IMR-90 (cell line): ENCODE measurements at regions not wholly inside any gene's neighbourhood (a gene's known extent, or its start where the extent isn't known, plus 50 kb on each side); places are given as distances from the start of the nearest gene placed in this dataset.

Experiments used
- ATAC-seq: fragments of 200-7000 bp; cut with Tn5 transposase; 2 replicates; pipeline ENCODE4 v1.9.1; 2020; ENCODE audit warnings: low read depth, mild to moderate bottlenecking, moderate library complexity
- BruUV-seq: library from RNA; stranded (reverse); fragments of 400-500 nt; replicated peaks from 2 replicates; lab custom pipeline; 2021; lab: Mats Ljungman, UMichigan
- CTCF ChIA-PET: fragments of 300-600 bp; formaldehyde crosslinking; extraction: SDS; loops from one replicate; lab custom pipeline; 2021; ENCODE audit warnings: antibody characterized with exemption; lab: Yijun Ruan, JAX
- POLR2A ChIA-PET: fragments of 300-600 bp; sonication (Branson Sonifier 250); formaldehyde crosslinking; loops from one replicate; lab custom pipeline; 2022; ENCODE audit warnings: antibody characterized with exemption; ENCODE audit not compliant: unreplicated experiment; lab: Charles Lee
- DNase-seq: peaks from one replicate; pipeline ENCODE4 v3.0.0; 2013
- H2AFZ ChIP-seq: replicated peaks from 2 replicates; pipeline ENCODE3; 2013; ENCODE audit warnings: low read length, mild to moderate bottlenecking; ENCODE audit not compliant: poor library complexity
- H2AK5ac ChIP-seq: 2 replicates; pipeline ENCODE4 v1.6.1; 2013; ENCODE audit warnings: low read depth, low read length, inconsistent platforms
- H2AK9ac ChIP-seq: replicated peaks from 2 replicates; pipeline ENCODE3; 2013; ENCODE audit warnings: mild to moderate bottlenecking, low read depth, low read length, moderate library complexity; ENCODE audit not compliant: poor library complexity
- H2BK120ac ChIP-seq: 2 replicates; pipeline ENCODE4 v1.6.1; 2013; ENCODE audit warnings: low read depth, low read length, inconsistent platforms
- H2BK15ac ChIP-seq: 3 replicates; pipeline ENCODE4 v1.6.1; 2013; ENCODE audit warnings: low read depth, low read length, inconsistent platforms
- H2BK20ac ChIP-seq: 2 replicates; pipeline ENCODE4 v1.6.1; 2013; ENCODE audit warnings: low read depth, mild to moderate bottlenecking, inconsistent platforms, low read length, moderate library complexity
- H2BK5ac ChIP-seq: 2 replicates; pipeline ENCODE4 v1.6.1; 2013; ENCODE audit warnings: mild to moderate bottlenecking, low read depth, low read length, inconsistent platforms; ENCODE audit not compliant: poor library complexity, severe bottlenecking
- H3K14ac ChIP-seq: replicated peaks from 2 replicates; pipeline ENCODE4 v1.6.1; 2013; ENCODE audit warnings: low read depth, low read length, inconsistent platforms
- H3K18ac ChIP-seq: 2 replicates; pipeline ENCODE4 v1.6.1; 2013; ENCODE audit warnings: low read depth, low read length, control low read depth
- H3K23ac ChIP-seq: 2 replicates; pipeline ENCODE4 v1.6.1; 2013; ENCODE audit warnings: low read depth, low read length, inconsistent platforms
- H3K27ac ChIP-seq: 2 replicates; pipeline ENCODE4 v1.5.1; 2013; ENCODE audit warnings: mild to moderate bottlenecking, control low read depth, low read length; ENCODE audit not compliant: insufficient read depth
- H3K27me3 ChIP-seq: 2 replicates; pipeline ENCODE4 v1.6.1; 2013; ENCODE audit warnings: low read length; ENCODE audit not compliant: control insufficient read depth, insufficient read depth
- H3K36me3 ChIP-seq: 2 replicates; pipeline ENCODE4 v1.6.1; 2013; ENCODE audit warnings: low read length, mixed read lengths; ENCODE audit not compliant: control insufficient read depth, insufficient read depth
- H3K4ac ChIP-seq: 2 replicates; pipeline ENCODE4 v1.6.1; 2013; ENCODE audit warnings: low read depth, low read length, inconsistent platforms
- H3K4me1 ChIP-seq: 2 replicates; pipeline ENCODE4 v1.6.1; 2013; ENCODE audit warnings: low read length, mixed read lengths; ENCODE audit not compliant: control insufficient read depth, insufficient read depth
- H3K4me2 ChIP-seq: 2 replicates; pipeline ENCODE4 v1.6.1; 2013; ENCODE audit warnings: low read depth, mild to moderate bottlenecking, control low read depth, low read length, moderate library complexity
- H3K4me3 ChIP-seq: 2 replicates; pipeline ENCODE4 v1.5.1; 2013; ENCODE audit warnings: low read depth, mild to moderate bottlenecking, control low read depth, low read length, moderate library complexity; ENCODE audit not compliant: insufficient read depth
- H3K56ac ChIP-seq: 2 replicates; pipeline ENCODE4 v1.6.1; 2013; ENCODE audit warnings: low read length, inconsistent platforms; ENCODE audit not compliant: insufficient read depth; ENCODE audit errors: extremely low read depth
- H3K79me1 ChIP-seq, 2 experiments: 2 replicates each; pipeline ENCODE4 v1.6.1; 2013; ENCODE audit warnings: low read length in 2 of 2, inconsistent platforms in 1 of 2, low read depth in 1 of 2
- H3K9ac ChIP-seq: 2 replicates; pipeline ENCODE4 v1.6.1; 2013; ENCODE audit warnings: low read depth, low read length, control low read depth
- H3K9me1 ChIP-seq: 2 replicates; pipeline ENCODE4 v1.6.1; 2013; ENCODE audit warnings: low read length, inconsistent platforms; ENCODE audit not compliant: insufficient read depth
- H3K9me3 ChIP-seq: 2 replicates; pipeline ENCODE4 v1.6.1; 2013; ENCODE audit warnings: low read length; ENCODE audit not compliant: control insufficient read depth, insufficient read depth
- H4K20me1 ChIP-seq: 2 replicates; pipeline ENCODE4 v1.6.1; 2013; ENCODE audit warnings: low read length, inconsistent platforms; ENCODE audit not compliant: insufficient read depth
- H4K5ac ChIP-seq: 2 replicates; pipeline ENCODE4 v1.6.1; 2013; ENCODE audit warnings: mild to moderate bottlenecking, low read depth, low read length, control low read depth
- H4K8ac ChIP-seq, 2 experiments: 2 replicates each; pipeline ENCODE4 v1.6.1; 2013; ENCODE audit warnings: low read depth in 2 of 2, low read length in 2 of 2, control low read depth in 1 of 2, inconsistent platforms in 1 of 2
- H4K91ac ChIP-seq: 2 replicates; pipeline ENCODE4 v1.6.1; 2013; ENCODE audit warnings: low read depth, low read length, inconsistent platforms; ENCODE audit not compliant: insufficient read depth
- BHLHE40 ChIP-seq: fragments of 150-350 bp; IDR thresholded peaks from 2 replicates; pipeline ENCODE4 v1.6.1; 2016; ENCODE audit warnings: mild to moderate bottlenecking, low read depth, low read length
- CEBPB ChIP-seq: IDR thresholded peaks from 2 replicates; pipeline ENCODE4 v1.6.1; 2012; ENCODE audit warnings: low read depth, low read length, improper control_type of control experiment
- CHD1 ChIP-seq: IDR thresholded peaks from 2 replicates; pipeline ENCODE4 v1.6.1; 2012; ENCODE audit warnings: low read depth, low read length, improper control_type of control experiment
- FOS ChIP-seq: fragments of 150-350 bp; IDR thresholded peaks from 2 replicates; pipeline ENCODE4 v1.6.1; 2016; ENCODE audit warnings: low read depth, low read length
- MAFK ChIP-seq: IDR thresholded peaks from 2 replicates; pipeline ENCODE4 v1.6.1; 2012; ENCODE audit warnings: low read depth, low read length, improper control_type of control experiment
- MAZ ChIP-seq: IDR thresholded peaks from 2 replicates; pipeline ENCODE4 v1.6.1; 2012; ENCODE audit warnings: low read depth, mild to moderate bottlenecking, low read length, improper control_type of control experiment, moderate library complexity, borderline replicate concordance
- MXI1 ChIP-seq: IDR thresholded peaks from 2 replicates; pipeline ENCODE4 v1.6.1; 2012; ENCODE audit warnings: low read depth, mild to moderate bottlenecking, low read length, moderate library complexity, borderline replicate concordance
- NFE2L2 ChIP-seq: fragments of 150-350 bp; IDR thresholded peaks from 2 replicates; pipeline ENCODE4 v1.6.1; 2016; ENCODE audit warnings: low read depth, mild to moderate bottlenecking, low read length
- POLR2A ChIP-seq: IDR thresholded peaks from 2 replicates; pipeline ENCODE4 v1.6.1; 2012; ENCODE audit warnings: mild to moderate bottlenecking, low read depth, low read length
- RAD21 ChIP-seq: IDR thresholded peaks from 2 replicates; pipeline ENCODE4 v1.6.1; 2012; ENCODE audit warnings: low read length, improper control_type of control experiment
- RCOR1 ChIP-seq: IDR thresholded peaks from 2 replicates; pipeline ENCODE4 v1.6.1; 2012; ENCODE audit warnings: mild to moderate bottlenecking, low read length, improper control_type of control experiment; ENCODE audit not compliant: insufficient replicate concordance
- RFX5 ChIP-seq: IDR thresholded peaks from 2 replicates; pipeline ENCODE4 v1.8.0; 2012; ENCODE audit warnings: low read depth, mild to moderate bottlenecking, low read length, moderate library complexity
- SMC3 ChIP-seq: fragments of 150-350 bp; IDR thresholded peaks from 2 replicates; pipeline ENCODE4 v1.6.1; 2016; ENCODE audit warnings: low read depth, mild to moderate bottlenecking, antibody characterized with exemption, low read length, moderate library complexity
- WGBS, 2 experiments: methylation state at CpG; one replicate each; pipeline versions ENCODE4 v1.1.5 to v1.1.7; 2013; ENCODE audit warnings: missing lambda C conversion rate in 2 of 2; ENCODE audit not compliant: insufficient read length in 1 of 2; ENCODE audit errors: extremely low coverage in 2 of 2; 5-methylcytosine and 5-hydroxymethylcytosine counted together
- dilution Hi-C: fragments of 300-500 bp; cut with HindIII; formaldehyde crosslinking; loops from one replicate; pipeline ENCODE4 v1.14.3; 2018; ENCODE audit warnings: low sequenced_read_pairs; ENCODE audit not compliant: unreplicated experiment
- in situ Hi-C: fragments of 300-500 bp; cut with MboI; formaldehyde crosslinking; loops from 3 replicates; pipeline ENCODE4 v1.14.3; 2019; ENCODE audit warnings: low sequenced_read_pairs, inconsistent platforms, mixed read lengths
- intact Hi-C: fragments of 100-400 bp; cut with micrococcal nuclease; formaldehyde crosslinking; loops from 2 replicates; pipeline ENCODE4 v1.10.0; 2022
- TF ChIP-seq, protein P1 (sequence below): fragments of 150-350 bp; IDR thresholded peaks from 2 replicates; pipeline ENCODE4 v1.6.1; 2017; ENCODE audit warnings: mild to moderate bottlenecking, antibody characterized with exemption, low read length, low read depth
- TF ChIP-seq, protein P2 (sequence below): fragments of 150-350 bp; IDR thresholded peaks from 2 replicates; pipeline ENCODE4 v1.6.1; 2016; ENCODE audit warnings: low read depth, mild to moderate bottlenecking, low read length, moderate library complexity, borderline replicate concordance
- TF ChIP-seq, protein P3 (sequence below): conservative IDR thresholded peaks from 2 replicates; pipeline ENCODE4 v1.5.1; 2012; ENCODE audit warnings: mild to moderate bottlenecking, low read depth, low read length, improper control_type of control experiment

DNA sequence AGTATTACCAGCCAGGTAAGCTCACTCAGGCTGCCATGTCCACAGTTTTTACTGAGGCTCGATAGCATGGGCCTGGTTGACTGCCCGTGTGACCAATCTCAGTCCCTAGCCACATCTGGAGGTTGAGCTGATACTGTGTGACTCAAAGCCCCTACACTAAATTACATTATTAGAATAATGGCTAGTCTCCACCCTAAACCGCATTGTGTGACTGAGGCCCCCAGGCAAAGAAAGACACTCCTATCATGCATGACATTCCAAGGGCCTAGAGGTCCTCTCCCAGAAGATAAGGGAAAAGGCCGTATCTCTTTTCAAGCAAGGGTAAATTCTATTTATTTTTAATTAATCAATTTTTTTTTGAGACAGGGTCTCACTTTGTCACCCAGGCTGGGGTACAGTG, 505.3 kb downstream of the HAPSTR1 start:
- H3K9ac ChIP-seq: no peak overlapping the region
- H3K4me2 ChIP-seq: no peak overlapping the region
- no peaks in the 10 kb centered on the region for H3K79me1 ChIP-seq
- no peak overlapping the region for H4K91ac ChIP-seq
- dilution Hi-C loops (no loop called here), in situ Hi-C loops (no loop called here), intact Hi-C loops (no loop called here)
- no peak overlapping the region for H2AK9ac ChIP-seq
- H3K18ac ChIP-seq: no peak overlapping the region
- peaks cover 18% of the 10 kb centered on the region for H3K9me3 ChIP-seq
- ChIA-PET CTCF (no interaction called here), POLR2A (no interaction called here)
- H3K4me3 ChIP-seq: no peak overlapping the region
- H2BK15ac ChIP-seq: no peak overlapping the region
- H3K27ac ChIP-seq: no peak overlapping the region
- WGBS, 2 experiments: no CpG with 5 or more reads among the region's 4 CpGs
- H4K5ac ChIP-seq: no peak overlapping the region
- no peak overlapping the region for H2AFZ ChIP-seq
- H3K4me1 ChIP-seq: no peaks in the 10 kb centered on the region
- H3K23ac ChIP-seq: no peak overlapping the region
- no peak overlapping the region for H4K8ac ChIP-seq
- no peak overlapping the region for H3K14ac ChIP-seq
- ATAC-seq: no peak
- DNase-seq: no peak
- no peak overlapping the region for H2BK20ac ChIP-seq
- no peaks in the 10 kb centered on the region for H3K36me3 ChIP-seq
- no peaks in the 10 kb centered on the region for H3K27me3 ChIP-seq
- H3K9me1 ChIP-seq: no peaks in the 10 kb centered on the region
- H3K56ac ChIP-seq: no peak overlapping the region
- H4K20me1 ChIP-seq: no peaks in the 10 kb centered on the region
- no peak overlapping the region for H2AK5ac ChIP-seq
- TF ChIP-seq CHD1: no peak
- no peak for TF ChIP-seq MAFK
- no peak for TF ChIP-seq RAD21
- TF ChIP-seq MXI1: no peak
- TF ChIP-seq CEBPB: no peak
- TF ChIP-seq MAZ: no peak
- no peak for TF ChIP-seq FOS
- no peak for TF ChIP-seq RFX5
- no peak for TF ChIP-seq SMC3
- TF ChIP-seq, protein P1, sequence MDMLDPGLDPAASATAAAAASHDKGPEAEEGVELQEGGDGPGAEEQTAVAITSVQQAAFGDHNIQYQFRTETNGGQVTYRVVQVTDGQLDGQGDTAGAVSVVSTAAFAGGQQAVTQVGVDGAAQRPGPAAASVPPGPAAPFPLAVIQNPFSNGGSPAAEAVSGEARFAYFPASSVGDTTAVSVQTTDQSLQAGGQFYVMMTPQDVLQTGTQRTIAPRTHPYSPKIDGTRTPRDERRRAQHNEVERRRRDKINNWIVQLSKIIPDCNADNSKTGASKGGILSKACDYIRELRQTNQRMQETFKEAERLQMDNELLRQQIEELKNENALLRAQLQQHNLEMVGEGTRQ: no peak
- no peak for TF ChIP-seq NFE2L2
- TF ChIP-seq, protein P2, sequence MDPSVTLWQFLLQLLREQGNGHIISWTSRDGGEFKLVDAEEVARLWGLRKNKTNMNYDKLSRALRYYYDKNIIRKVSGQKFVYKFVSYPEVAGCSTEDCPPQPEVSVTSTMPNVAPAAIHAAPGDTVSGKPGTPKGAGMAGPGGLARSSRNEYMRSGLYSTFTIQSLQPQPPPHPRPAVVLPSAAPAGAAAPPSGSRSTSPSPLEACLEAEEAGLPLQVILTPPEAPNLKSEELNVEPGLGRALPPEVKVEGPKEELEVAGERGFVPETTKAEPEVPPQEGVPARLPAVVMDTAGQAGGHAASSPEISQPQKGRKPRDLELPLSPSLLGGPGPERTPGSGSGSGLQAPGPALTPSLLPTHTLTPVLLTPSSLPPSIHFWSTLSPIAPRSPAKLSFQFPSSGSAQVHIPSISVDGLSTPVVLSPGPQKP: no peak
- TF ChIP-seq, protein P3, sequence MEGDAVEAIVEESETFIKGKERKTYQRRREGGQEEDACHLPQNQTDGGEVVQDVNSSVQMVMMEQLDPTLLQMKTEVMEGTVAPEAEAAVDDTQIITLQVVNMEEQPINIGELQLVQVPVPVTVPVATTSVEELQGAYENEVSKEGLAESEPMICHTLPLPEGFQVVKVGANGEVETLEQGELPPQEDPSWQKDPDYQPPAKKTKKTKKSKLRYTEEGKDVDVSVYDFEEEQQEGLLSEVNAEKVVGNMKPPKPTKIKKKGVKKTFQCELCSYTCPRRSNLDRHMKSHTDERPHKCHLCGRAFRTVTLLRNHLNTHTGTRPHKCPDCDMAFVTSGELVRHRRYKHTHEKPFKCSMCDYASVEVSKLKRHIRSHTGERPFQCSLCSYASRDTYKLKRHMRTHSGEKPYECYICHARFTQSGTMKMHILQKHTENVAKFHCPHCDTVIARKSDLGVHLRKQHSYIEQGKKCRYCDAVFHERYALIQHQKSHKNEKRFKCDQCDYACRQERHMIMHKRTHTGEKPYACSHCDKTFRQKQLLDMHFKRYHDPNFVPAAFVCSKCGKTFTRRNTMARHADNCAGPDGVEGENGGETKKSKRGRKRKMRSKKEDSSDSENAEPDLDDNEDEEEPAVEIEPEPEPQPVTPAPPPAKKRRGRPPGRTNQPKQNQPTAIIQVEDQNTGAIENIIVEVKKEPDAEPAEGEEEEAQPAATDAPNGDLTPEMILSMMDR: no peak
- no peak for TF ChIP-seq RCOR1
- no peak for TF ChIP-seq POLR2A
- no peak for TF ChIP-seq BHLHE40
- no TSS peak for BruUV-seq
- H2BK5ac ChIP-seq: no peak overlapping the region
- H3K4ac ChIP-seq: no peak overlapping the region
- no peak overlapping the region for H2BK120ac ChIP-seq
